ENCODE measurements at regions not wholly inside any gene's neighbourhood (a gene's known extent, or its start where the extent isn't known, plus 50 kb on each side); places are given as distances from the start of the nearest gene placed in this dataset.
A peak's percentile ranks its signal among the peaks of the same experiment; 100 is the strongest.

DNA sequence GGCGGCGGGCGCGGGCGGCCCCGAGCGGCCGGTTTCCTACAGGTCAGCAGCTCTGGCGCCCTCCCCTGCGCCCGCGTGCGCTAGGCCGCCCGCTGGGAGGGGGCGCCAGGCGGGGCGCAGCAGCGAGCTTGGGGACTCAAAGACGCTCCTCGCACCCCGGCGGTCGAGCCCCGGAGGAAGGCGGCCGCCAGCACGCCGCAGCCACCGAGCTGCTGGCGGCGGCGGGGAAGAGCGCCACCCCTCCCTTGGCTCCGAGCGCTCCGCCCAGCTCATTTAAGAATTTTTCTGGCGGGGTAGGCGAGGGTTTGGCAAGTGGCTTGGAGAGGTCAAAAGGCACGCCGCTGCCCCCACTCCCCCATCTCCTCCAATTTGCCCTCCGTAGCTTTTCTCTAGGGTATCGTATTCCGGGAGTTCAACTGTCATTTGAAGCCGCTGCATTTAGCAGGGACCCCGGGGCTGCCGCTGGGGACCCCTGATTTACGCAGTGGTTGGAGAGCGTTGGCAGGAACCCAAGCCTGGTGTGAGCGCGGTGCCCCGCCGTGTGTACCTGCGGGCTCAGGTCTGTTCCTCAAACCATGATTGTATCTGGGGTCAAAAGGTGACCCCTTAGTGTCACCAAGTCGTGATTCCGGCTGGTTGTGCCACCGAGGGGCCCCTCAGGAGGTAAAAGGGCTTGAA lies 59.5 kb upstream of the GSE1 start (continued):
- TF ChIP-seq IRX3 (CRISPR knock-in tag; IDR thresholded peaks at IDR 0.05; ENCODE audit: borderline replicate concordance, low read depth) (0 out of 2 replicates have a peak, but pooled peaks have one; percentile 72), DNMT3B (CRISPR knock-in tag; conservative IDR thresholded peaks at IDR 0.05) (no peak), NFKB2 (CRISPR knock-in tag; IDR thresholded peaks at IDR 0.05; ENCODE audit: borderline replicate concordance) (0 out of 2 replicates have a peak, but pooled peaks have one; percentile 64), TEAD3 (CRISPR knock-in tag; optimal IDR thresholded peaks at IDR 0.05; ENCODE audit: borderline replicate concordance) (no peak), SNRNP70 (IDR thresholded peaks at IDR 0.05; ENCODE audit: low read depth, low read length) (no peak), MAF1 (CRISPR knock-in tag; IDR thresholded peaks at IDR 0.05; ENCODE audit: borderline replicate concordance) (no peak), ELF4 (CRISPR knock-in tag; IDR thresholded peaks at IDR 0.05; ENCODE audit: borderline replicate concordance) (no peak), ZNF253 (CRISPR knock-in tag; IDR thresholded peaks at IDR 0.05; ENCODE audit: borderline replicate concordance) (0 out of 2 replicates have a peak, but pooled peaks have one; percentile 28), GATAD2A (CRISPR knock-in tag; IDR thresholded peaks at IDR 0.05) (no peak), TRIM24 (CRISPR knock-in tag; IDR thresholded peaks at IDR 0.05) (no peak), NFYC (CRISPR knock-in tag; IDR thresholded peaks at IDR 0.05) (no peak), IRF2 (CRISPR knock-in tag; IDR thresholded peaks at IDR 0.05) (0 out of 2 replicates have a peak, but pooled peaks have one; percentile 40), ELF3 (CRISPR knock-in tag; IDR thresholded peaks at IDR 0.05) (no peak), ZNF3 (CRISPR knock-in tag; IDR thresholded peaks at IDR 0.05) (no peak)
- TF ChIP-seq, protein P1, sequence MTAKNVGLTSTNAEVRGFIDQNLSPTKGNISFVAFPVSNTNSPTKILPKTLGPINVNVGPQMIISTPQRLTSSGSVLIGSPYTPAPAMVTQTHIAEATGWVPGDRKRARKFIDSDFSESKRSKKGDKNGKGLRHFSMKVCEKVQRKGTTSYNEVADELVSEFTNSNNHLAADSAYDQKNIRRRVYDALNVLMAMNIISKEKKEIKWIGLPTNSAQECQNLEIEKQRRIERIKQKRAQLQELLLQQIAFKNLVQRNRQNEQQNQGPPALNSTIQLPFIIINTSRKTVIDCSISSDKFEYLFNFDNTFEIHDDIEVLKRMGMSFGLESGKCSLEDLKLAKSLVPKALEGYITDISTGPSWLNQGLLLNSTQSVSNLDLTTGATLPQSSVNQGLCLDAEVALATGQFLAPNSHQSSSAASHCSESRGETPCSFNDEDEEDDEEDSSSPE (CRISPR knock-in tag; IDR thresholded peaks at IDR 0.05): peak; percentile 88; the same call in 1 of the 2 replicates
- TF ChIP-seq, protein P2, sequence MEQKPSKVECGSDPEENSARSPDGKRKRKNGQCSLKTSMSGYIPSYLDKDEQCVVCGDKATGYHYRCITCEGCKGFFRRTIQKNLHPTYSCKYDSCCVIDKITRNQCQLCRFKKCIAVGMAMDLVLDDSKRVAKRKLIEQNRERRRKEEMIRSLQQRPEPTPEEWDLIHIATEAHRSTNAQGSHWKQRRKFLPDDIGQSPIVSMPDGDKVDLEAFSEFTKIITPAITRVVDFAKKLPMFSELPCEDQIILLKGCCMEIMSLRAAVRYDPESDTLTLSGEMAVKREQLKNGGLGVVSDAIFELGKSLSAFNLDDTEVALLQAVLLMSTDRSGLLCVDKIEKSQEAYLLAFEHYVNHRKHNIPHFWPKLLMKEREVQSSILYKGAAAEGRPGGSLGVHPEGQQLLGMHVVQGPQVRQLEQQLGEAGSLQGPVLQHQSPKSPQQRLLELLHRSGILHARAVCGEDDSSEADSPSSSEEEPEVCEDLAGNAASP (CRISPR knock-in tag; IDR thresholded peaks at IDR 0.05; ENCODE audit: borderline replicate concordance): no peak; the same call in 1 of the 2 replicates
- TF ChIP-seq, protein P3, sequence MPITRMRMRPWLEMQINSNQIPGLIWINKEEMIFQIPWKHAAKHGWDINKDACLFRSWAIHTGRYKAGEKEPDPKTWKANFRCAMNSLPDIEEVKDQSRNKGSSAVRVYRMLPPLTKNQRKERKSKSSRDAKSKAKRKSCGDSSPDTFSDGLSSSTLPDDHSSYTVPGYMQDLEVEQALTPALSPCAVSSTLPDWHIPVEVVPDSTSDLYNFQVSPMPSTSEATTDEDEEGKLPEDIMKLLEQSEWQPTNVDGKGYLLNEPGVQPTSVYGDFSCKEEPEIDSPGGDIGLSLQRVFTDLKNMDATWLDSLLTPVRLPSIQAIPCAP (CRISPR knock-in tag; IDR thresholded peaks at IDR 0.05; ENCODE audit: low read depth): no peak
- TF ChIP-seq, protein P4, sequence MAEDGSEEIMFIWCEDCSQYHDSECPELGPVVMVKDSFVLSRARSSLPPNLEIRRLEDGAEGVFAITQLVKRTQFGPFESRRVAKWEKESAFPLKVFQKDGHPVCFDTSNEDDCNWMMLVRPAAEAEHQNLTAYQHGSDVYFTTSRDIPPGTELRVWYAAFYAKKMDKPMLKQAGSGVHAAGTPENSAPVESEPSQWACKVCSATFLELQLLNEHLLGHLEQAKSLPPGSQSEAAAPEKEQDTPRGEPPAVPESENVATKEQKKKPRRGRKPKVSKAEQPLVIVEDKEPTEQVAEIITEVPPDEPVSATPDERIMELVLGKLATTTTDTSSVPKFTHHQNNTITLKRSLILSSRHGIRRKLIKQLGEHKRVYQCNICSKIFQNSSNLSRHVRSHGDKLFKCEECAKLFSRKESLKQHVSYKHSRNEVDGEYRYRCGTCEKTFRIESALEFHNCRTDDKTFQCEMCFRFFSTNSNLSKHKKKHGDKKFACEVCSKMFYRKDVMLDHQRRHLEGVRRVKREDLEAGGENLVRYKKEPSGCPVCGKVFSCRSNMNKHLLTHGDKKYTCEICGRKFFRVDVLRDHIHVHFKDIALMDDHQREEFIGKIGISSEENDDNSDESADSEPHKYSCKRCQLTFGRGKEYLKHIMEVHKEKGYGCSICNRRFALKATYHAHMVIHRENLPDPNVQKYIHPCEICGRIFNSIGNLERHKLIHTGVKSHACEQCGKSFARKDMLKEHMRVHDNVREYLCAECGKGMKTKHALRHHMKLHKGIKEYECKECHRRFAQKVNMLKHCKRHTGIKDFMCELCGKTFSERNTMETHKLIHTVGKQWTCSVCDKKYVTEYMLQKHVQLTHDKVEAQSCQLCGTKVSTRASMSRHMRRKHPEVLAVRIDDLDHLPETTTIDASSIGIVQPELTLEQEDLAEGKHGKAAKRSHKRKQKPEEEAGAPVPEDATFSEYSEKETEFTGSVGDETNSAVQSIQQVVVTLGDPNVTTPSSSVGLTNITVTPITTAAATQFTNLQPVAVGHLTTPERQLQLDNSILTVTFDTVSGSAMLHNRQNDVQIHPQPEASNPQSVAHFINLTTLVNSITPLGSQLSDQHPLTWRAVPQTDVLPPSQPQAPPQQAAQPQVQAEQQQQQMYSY (CRISPR knock-in tag; IDR thresholded peaks at IDR 0.05): 0 out of 2 replicates have a peak, but pooled peaks have one; percentile 30
- TF ChIP-seq, protein P5, sequence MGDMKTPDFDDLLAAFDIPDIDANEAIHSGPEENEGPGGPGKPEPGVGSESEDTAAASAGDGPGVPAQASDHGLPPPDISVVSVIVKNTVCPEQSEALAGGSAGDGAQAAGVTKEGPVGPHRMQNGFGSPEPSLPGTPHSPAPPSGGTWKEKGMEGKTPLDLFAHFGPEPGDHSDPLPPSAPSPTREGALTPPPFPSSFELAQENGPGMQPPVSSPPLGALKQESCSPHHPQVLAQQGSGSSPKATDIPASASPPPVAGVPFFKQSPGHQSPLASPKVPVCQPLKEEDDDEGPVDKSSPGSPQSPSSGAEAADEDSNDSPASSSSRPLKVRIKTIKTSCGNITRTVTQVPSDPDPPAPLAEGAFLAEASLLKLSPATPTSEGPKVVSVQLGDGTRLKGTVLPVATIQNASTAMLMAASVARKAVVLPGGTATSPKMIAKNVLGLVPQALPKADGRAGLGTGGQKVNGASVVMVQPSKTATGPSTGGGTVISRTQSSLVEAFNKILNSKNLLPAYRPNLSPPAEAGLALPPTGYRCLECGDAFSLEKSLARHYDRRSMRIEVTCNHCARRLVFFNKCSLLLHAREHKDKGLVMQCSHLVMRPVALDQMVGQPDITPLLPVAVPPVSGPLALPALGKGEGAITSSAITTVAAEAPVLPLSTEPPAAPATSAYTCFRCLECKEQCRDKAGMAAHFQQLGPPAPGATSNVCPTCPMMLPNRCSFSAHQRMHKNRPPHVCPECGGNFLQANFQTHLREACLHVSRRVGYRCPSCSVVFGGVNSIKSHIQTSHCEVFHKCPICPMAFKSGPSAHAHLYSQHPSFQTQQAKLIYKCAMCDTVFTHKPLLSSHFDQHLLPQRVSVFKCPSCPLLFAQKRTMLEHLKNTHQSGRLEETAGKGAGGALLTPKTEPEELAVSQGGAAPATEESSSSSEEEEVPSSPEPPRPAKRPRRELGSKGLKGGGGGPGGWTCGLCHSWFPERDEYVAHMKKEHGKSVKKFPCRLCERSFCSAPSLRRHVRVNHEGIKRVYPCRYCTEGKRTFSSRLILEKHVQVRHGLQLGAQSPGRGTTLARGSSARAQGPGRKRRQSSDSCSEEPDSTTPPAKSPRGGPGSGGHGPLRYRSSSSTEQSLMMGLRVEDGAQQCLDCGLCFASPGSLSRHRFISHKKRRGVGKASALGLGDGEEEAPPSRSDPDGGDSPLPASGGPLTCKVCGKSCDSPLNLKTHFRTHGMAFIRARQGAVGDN (CRISPR knock-in tag; IDR thresholded peaks at IDR 0.05): peak; percentile 88
